HEK293 (cell line): ENCODE measurements at regions not wholly inside any gene's neighbourhood (a gene's known extent, or its start where the extent isn't known, plus 50 kb on each side); places are given as distances from the start of the nearest gene placed in this dataset.
"Not testable (repeated sequence)": the region's sequence is repeated elsewhere in the genome, so short reads cannot be mapped to it uniquely, and the experiment has no call there.

ENCODE experiments used
- CTCF ChIA-PET: fragments of 350-600 bp; formaldehyde crosslinking; extraction: SDS; loops from one replicate; lab custom pipeline; 2021; ENCODE audit warnings: antibody characterized with exemption; lab: Yijun Ruan, JAX
- POLR2A ChIA-PET: fragments of 300-600 bp; formaldehyde crosslinking; extraction: SDS; loops from one replicate; lab custom pipeline; 2020; ENCODE audit warnings: antibody characterized with exemption, inconsistent platforms; lab: Yijun Ruan, JAX
- H3K27ac ChIP-seq: fragments of 200-500 bp; sonication (Bioruptor generic); 2 replicates; pipeline ENCODE4 v1.5.1; 2014; ENCODE audit warnings: low read depth, low read length, control low read depth, inconsistent platforms; ENCODE audit errors: extremely low read depth
- H3K36me3 ChIP-seq, 2 experiments: fragments of 200-500 bp in 1 of 2; sonication (Bioruptor generic) in 1 of 2; 1 replicate in 1 of 2; 2 replicates in 1 of 2; pipeline ENCODE4 v1.5.1; 2014 to 2017; ENCODE audit warnings: inconsistent platforms in 2 of 2, low read length in 2 of 2; ENCODE audit not compliant: control insufficient read depth in 2 of 2, insufficient read depth in 1 of 2
- H3K4me1 ChIP-seq: fragments of 200-500 bp; sonication (Bioruptor generic); 2 replicates; pipeline ENCODE4 v1.5.1; 2014; ENCODE audit warnings: mild to moderate bottlenecking, low read length, inconsistent platforms; ENCODE audit not compliant: control insufficient read depth, insufficient read depth
- H3K4me3 ChIP-seq: 2 replicates; pipeline ENCODE4 v1.5.1; 2011; ENCODE audit warnings: low read depth, mild to moderate bottlenecking, control low read depth, low read length, moderate library complexity
- H3K9me3 ChIP-seq: fragments of 200-500 bp; sonication (Bioruptor generic); 2 replicates; pipeline ENCODE4 v1.5.1; 2014; ENCODE audit warnings: low read depth, low read length, inconsistent platforms; ENCODE audit not compliant: control insufficient read depth, insufficient read depth
- HOXA7 ChIP-seq: sonication (generic); formaldehyde crosslinking; IDR thresholded peaks from 2 replicates; pipeline ENCODE4 v1.8.1; 2022; ENCODE audit warnings: missing genetic modification reagents, borderline replicate concordance
- PRDM1 ChIP-seq: fragments of 450-650 bp; formaldehyde crosslinking; IDR thresholded peaks from 2 replicates; pipeline ENCODE4; 2016; ENCODE audit warnings: missing biosample characterization, missing genetic modification characterization
- PRDM10 ChIP-seq: fragments of 450-650 bp; formaldehyde crosslinking; IDR thresholded peaks from 2 replicates; pipeline ENCODE4 v1.5.1; 2016; ENCODE audit warnings: missing biosample characterization, missing genetic modification characterization
- ZNF221 ChIP-seq: fragments of 450-650 bp; formaldehyde crosslinking; IDR thresholded peaks from 2 replicates; pipeline ENCODE4 v1.5.1; 2017; ENCODE audit warnings: missing biosample characterization, missing genetic modification characterization, borderline replicate concordance
- ZNF23 ChIP-seq: fragments of 450-650 bp; formaldehyde crosslinking; IDR thresholded peaks from 2 replicates; pipeline ENCODE4 v1.5.1; 2016; ENCODE audit warnings: missing biosample characterization, missing genetic modification characterization, borderline replicate concordance
- ZNF280D ChIP-seq: fragments of 450-650 bp; formaldehyde crosslinking; IDR thresholded peaks from 2 replicates; pipeline ENCODE4 v1.5.1; 2016; ENCODE audit warnings: missing biosample characterization, missing genetic modification characterization
- ZNF324 ChIP-seq: fragments of 450-650 bp; formaldehyde crosslinking; IDR thresholded peaks from 2 replicates; pipeline ENCODE4 v1.5.1; 2016; ENCODE audit warnings: missing biosample characterization, missing genetic modification characterization
- ZNF660 ChIP-seq: fragments of 450-650 bp; IDR thresholded peaks from 2 replicates; pipeline ENCODE4 v1.5.1; 2018; ENCODE audit warnings: missing biosample characterization, mild to moderate bottlenecking, missing genetic modification characterization
- TF ChIP-seq, protein P1 (sequence below): fragments of 450-650 bp; formaldehyde crosslinking; IDR thresholded peaks from 2 replicates; pipeline ENCODE4 v1.5.1; 2016; ENCODE audit warnings: missing biosample characterization, missing genetic modification characterization

GRCh38 chr3:152593242-152593641 lies 241.7 kb upstream of the P2RY1 start:
- Histone ChIP-seq H3K4me1 (no peaks in the 10 kb centered on the region), H3K27ac (no peak overlapping the region), H3K36me3 (no peaks in the 10 kb centered on the region), H3K4me3 (no peak overlapping the region), H3K9me3 (no peaks in the 10 kb centered on the region)
- CTCF ChIA-PET = no interaction called here
- POLR2A ChIA-PET = no interaction called here
- TF ChIP-seq HOXA7 (CRISPR knock-in tag) (no peak), ZNF221 (no peak), PRDM1 (tag by site-specific recombination) (peak; percentile 56; the same call in 1 of the 2 replicates)

DNA sequence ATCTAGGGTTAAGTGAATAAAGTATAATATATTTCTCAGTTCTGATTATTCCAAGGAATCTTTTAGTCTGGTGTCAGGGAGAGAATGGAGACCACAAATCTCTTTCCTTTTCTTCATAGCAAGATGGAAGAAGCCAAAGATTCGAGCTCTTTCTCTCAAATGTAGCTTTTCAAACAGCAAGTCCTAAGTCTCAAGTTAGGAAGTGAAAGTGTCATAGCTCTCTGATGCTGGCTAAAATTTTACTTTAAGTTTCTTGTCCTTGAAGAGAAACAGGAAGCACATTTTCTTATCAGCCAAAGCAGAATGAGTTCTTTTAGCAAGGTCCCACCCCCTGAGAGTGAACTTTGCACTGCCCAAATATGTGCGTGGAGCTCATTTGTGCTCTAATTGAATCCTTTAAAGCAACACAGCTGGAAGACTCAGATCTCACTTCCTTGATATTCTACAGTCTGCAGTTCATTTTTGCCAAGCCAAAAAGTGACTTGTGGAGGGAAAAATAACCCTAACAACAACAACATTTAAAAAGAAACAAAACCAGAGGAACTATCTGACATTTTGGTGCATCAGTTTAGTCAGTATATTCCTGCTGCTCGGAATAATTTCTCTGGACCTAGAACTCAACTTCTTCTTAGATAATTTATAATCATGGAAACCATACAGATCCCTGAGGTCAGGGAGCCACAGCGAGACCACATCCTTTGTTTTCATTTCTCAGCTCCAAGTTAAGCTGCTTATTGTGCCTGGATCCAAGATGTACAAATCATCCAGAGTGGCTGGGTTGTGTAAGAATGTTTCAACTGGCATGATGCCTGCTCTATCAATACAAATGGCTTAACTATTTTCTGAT lies 238.7 kb upstream of the P2RY1 start:
- POLR2A ChIA-PET = interaction anchor here (0.5 kb wide), 1 partner anchor 585 kb away, joined by 3 read pairs; no protein-coding TSS in a partner anchor
- Histone ChIP-seq H3K36me3 (no peaks in the 10 kb centered on the region), H3K9me3 (no peaks in the 10 kb centered on the region), H3K27ac (no peak overlapping the region), H3K4me1 (no peaks in the 10 kb centered on the region), H3K4me3 (no peak overlapping the region)
- TF ChIP-seq ZNF280D (tag by site-specific recombination) = no peak
- no peak for TF ChIP-seq ZNF23 (tag by site-specific recombination)
- 0 out of 2 replicates have a peak, but pooled peaks have one; percentile 17 for TF ChIP-seq PRDM10 (tag by site-specific recombination)
- no peak for TF ChIP-seq ZNF660 (tag by site-specific recombination)
- TF ChIP-seq, protein P1, sequence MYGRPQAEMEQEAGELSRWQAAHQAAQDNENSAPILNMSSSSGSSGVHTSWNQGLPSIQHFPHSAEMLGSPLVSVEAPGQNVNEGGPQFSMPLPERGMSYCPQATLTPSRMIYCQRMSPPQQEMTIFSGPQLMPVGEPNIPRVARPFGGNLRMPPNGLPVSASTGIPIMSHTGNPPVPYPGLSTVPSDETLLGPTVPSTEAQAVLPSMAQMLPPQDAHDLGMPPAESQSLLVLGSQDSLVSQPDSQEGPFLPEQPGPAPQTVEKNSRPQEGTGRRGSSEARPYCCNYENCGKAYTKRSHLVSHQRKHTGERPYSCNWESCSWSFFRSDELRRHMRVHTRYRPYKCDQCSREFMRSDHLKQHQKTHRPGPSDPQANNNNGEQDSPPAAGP (tag by site-specific recombination) = no peak
- TF ChIP-seq ZNF324 (tag by site-specific recombination) = no peak
- CTCF ChIA-PET = no interaction called here

DNA sequence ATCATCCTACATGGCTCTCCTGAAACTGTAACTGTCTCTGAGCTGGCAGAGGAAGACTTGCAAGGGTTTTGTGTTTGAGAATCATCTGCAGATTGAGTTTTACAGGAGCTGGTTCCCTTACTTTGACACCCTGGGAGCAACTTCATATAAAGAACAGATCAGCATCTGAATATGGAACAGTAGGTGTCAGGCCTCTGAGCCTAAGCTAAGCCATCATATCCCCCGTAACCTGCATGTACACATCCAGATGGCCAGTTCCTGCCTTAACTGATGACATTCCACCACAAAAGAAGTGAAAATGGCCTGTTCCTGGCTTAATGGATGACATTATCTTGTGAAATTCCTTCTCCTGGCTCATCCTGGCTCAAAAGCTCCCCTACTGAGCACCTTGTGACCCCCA lies 238.1 kb upstream of the P2RY1 start:
- H3K36me3 ChIP-seq, H3K4me3 ChIP-seq, H3K27ac ChIP-seq, CTCF ChIA-PET, H3K9me3 ChIP-seq, H3K4me1 ChIP-seq: not testable (repeated sequence)
- POLR2A ChIA-PET = interaction anchor here (0.5 kb wide), 1 partner anchor 585 kb away, joined by 3 read pairs; no protein-coding TSS in a partner anchor
